ENCODE measurements at regions not wholly inside any gene's neighbourhood (a gene's known extent, or its start where the extent isn't known, plus 50 kb on each side); places are given as distances from the start of the nearest gene placed in this dataset.

- no peak overlapping the region for H3K4me3 Mint-ChIP-seq
- Histone ChIP-seq H3K9me3 (ENCODE audit: control insufficient read depth, low read length) (no peaks in the 10 kb centered on the region), H3K4me1 (ENCODE audit: control insufficient read depth, insufficient read depth, low read length) (no peaks in the 10 kb centered on the region), H3K36me3 (ENCODE audit: control insufficient read depth, insufficient read depth, low read length) (no peaks in the 10 kb centered on the region), H3K4me3 (ENCODE audit: low read length) (no peak overlapping the region), H3K9ac (ENCODE audit: extremely low read depth, low read length, poor library complexity, severe bottlenecking) (no peak overlapping the region), H3K27me3 (ENCODE audit: control insufficient read depth, insufficient read depth, low read length, poor library complexity, severe bottlenecking) (no peaks in the 10 kb centered on the region), H3K27ac (ENCODE audit: low read depth, low read length) (no peak overlapping the region)
- peaks cover 13% of the 10 kb centered on the region for H3K4me1 Mint-ChIP-seq
- H3K36me3 Mint-ChIP-seq (ENCODE audit: low read depth), result no peaks in the 10 kb centered on the region
- no peak for DNase-seq
- no peak overlapping the region for H3K27ac Mint-ChIP-seq
- no peaks in the 10 kb centered on the region for H3K9me3 Mint-ChIP-seq
- 90 to 100% methylated on average over 4 of the region's 4 CpGs for WGBS, 2 experiments (ENCODE audit: insufficient coverage in 1 of 2, insufficient read length in 1 of 2)
- TF ChIP-seq CTCF (conservative IDR thresholded peaks at IDR 0.05), result no peak
- no peaks in the 10 kb centered on the region for H3K27me3 Mint-ChIP-seq (ENCODE audit: insufficient read depth)
Measured at GRCh38 chr18:37637478-37637850, 71.9 kb upstream of the CELF4 start.

- no peaks in the 10 kb centered on the region for H3K27me3 ChIP-seq (ENCODE audit: control insufficient read depth, insufficient read depth, low read length, poor library complexity, severe bottlenecking)
- no peak for DNase-seq
- H3K9me3 ChIP-seq (ENCODE audit: control insufficient read depth, low read length), result no peaks in the 10 kb centered on the region
- no peak overlapping the region for H3K27ac ChIP-seq (ENCODE audit: low read depth, low read length)
- H3K9ac ChIP-seq (ENCODE audit: extremely low read depth, low read length, poor library complexity, severe bottlenecking), result no peak overlapping the region
- Mint-ChIP-seq H3K27me3 (ENCODE audit: insufficient read depth) (no peaks in the 10 kb centered on the region), H3K4me1 (peaks cover 13% of the 10 kb centered on the region), H3K9me3 (no peaks in the 10 kb centered on the region), H3K36me3 (ENCODE audit: low read depth) (no peaks in the 10 kb centered on the region), H3K27ac (no peak overlapping the region), H3K4me3 (no peak overlapping the region)
- no peak for TF ChIP-seq CTCF (conservative IDR thresholded peaks at IDR 0.05)
- H3K36me3 ChIP-seq (ENCODE audit: control insufficient read depth, insufficient read depth, low read length), result no peaks in the 10 kb centered on the region
- 94 to 100% methylated on average over 6 to 8 of the region's 8 CpGs for WGBS, 2 experiments (ENCODE audit: insufficient coverage in 1 of 2, insufficient read length in 1 of 2)
- no peaks in the 10 kb centered on the region for H3K4me1 ChIP-seq (ENCODE audit: control insufficient read depth, insufficient read depth, low read length)
- H3K4me3 ChIP-seq (ENCODE audit: low read length), result no peak overlapping the region
Measured at GRCh38 chr18:37636831-37637477, 71.4 kb upstream of the CELF4 start.

- no peak overlapping the region for H3K9ac ChIP-seq (ENCODE audit: extremely low read depth, low read length, poor library complexity, severe bottlenecking)
- no peaks in the 10 kb centered on the region for H3K36me3 ChIP-seq (ENCODE audit: control insufficient read depth, insufficient read depth, low read length)
- Mint-ChIP-seq H3K36me3 (ENCODE audit: low read depth) (no peaks in the 10 kb centered on the region), H3K4me1 (no peaks in the 10 kb centered on the region), H3K9me3 (no peaks in the 10 kb centered on the region), H3K27ac (no peak overlapping the region), H3K4me3 (no peak overlapping the region), H3K27me3 (ENCODE audit: insufficient read depth) (no peaks in the 10 kb centered on the region)
- H3K4me1 ChIP-seq (ENCODE audit: control insufficient read depth, insufficient read depth, low read length), result no peaks in the 10 kb centered on the region
- H3K27ac ChIP-seq (ENCODE audit: low read depth, low read length), result no peak overlapping the region
- H3K4me3 ChIP-seq (ENCODE audit: low read length), result no peak overlapping the region
- no peak for DNase-seq
- WGBS, 2 experiments (ENCODE audit: insufficient coverage in 1 of 2, insufficient read length in 1 of 2), result 98% methylated on average over 2 of the region's 2 CpGs; no CpG with 5 or more reads in 1 of the 2 experiments
- no peak for TF ChIP-seq CTCF (conservative IDR thresholded peaks at IDR 0.05)
- H3K9me3 ChIP-seq (ENCODE audit: control insufficient read depth, low read length), result no peaks in the 10 kb centered on the region
- no peaks in the 10 kb centered on the region for H3K27me3 ChIP-seq (ENCODE audit: control insufficient read depth, insufficient read depth, low read length, poor library complexity, severe bottlenecking)
Measured at GRCh38 chr18:37634516-37634915, 68.9 kb upstream of the CELF4 start.

All from endodermal cell (in vitro differentiated cells).